SH-SY5Y (cell line): ENCODE measurements at regions not wholly inside any gene's neighbourhood (a gene's known extent, or its start where the extent isn't known, plus 50 kb on each side); places are given as distances from the start of the nearest gene placed in this dataset.

Experiments
- GATA2 ChIP-seq: IDR thresholded peaks from 2 replicates; pipeline ENCODE4 v1.6.1; 2011; ENCODE audit warnings: mild to moderate bottlenecking, low read depth, low read length
- GATA3 ChIP-seq: IDR thresholded peaks from 2 replicates; pipeline ENCODE4 v1.6.1; 2011; ENCODE audit warnings: low read depth, mild to moderate bottlenecking, low read length, moderate library complexity

GRCh38 chr18:78928076-78928475 lies 51.5 kb upstream of the SALL3 start:
- TF ChIP-seq GATA2 (no peak), GATA3 (no peak)

DNA sequence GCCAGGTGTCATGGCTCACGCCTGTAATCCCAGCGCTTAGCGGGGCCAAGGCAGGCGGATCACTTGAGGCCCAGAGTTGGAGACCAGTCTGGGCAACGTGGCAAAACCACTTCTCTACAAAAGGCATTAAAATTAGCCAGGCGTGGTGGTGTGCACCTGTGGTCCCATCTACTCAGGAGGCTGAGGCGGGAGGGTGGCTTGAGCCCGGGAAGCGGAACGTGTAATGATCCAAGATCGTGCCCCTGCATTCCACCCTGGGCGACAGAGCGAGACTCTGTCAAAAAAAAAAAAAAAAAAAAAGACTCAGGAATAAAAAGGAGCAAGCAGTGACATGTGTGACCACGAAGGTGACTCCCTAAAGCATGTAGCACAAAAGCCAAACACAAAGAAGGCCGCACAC lies 50.1 kb upstream of the SALL3 start:
- no peak for TF ChIP-seq GATA3
- no peak for TF ChIP-seq GATA2
